Mucosa of descending colon (tissue), 3 donors: ENCODE measurements at regions not wholly inside any gene's neighbourhood (a gene's known extent, or its start where the extent isn't known, plus 50 kb on each side); places are given as distances from the start of the nearest gene placed in this dataset.

Source experiments
- ATAC-seq: fragments of 200-7000 bp; cut with Tn5 transposase; one replicate; pipeline ENCODE4 v1.9.1; 2020; ENCODE audit warnings: mild to moderate bottlenecking, moderate library complexity
- DNase-seq, 3 donors: peaks; one replicate each; pipeline ENCODE4 v3.0.0-alpha.2; 2020
- H3K36me3 ChIP-seq: fragments of 200-600 bp; one replicate; pipeline ENCODE4 v1.8.0; 2021; ENCODE audit warnings: low read depth, mild to moderate bottlenecking
- H3K4me1 ChIP-seq: fragments of 200-600 bp; one replicate; pipeline ENCODE4 v1.8.0; 2021; ENCODE audit warnings: low read depth, mild to moderate bottlenecking
- H3K4me3 ChIP-seq: fragments of 200-600 bp; one replicate; pipeline ENCODE4 v1.8.0; 2021; ENCODE audit warnings: mild to moderate bottlenecking
- H3K9me3 ChIP-seq: fragments of 200-600 bp; one replicate; pipeline ENCODE4 v1.8.0; 2021; ENCODE audit warnings: mild to moderate bottlenecking
- intact Hi-C, 2 donors: fragments of 100-400 bp; cut with DNase I in 1 of 2; cut with micrococcal nuclease in 1 of 2; formaldehyde crosslinking; loops; one replicate each; pipeline versions ENCODE4 v1.11.0 to v1.11.1; 2022; cut with DNase I, micrococcal nuclease
- TF ChIP-seq, protein P1 (sequence below): fragments of 200-600 bp; IDR thresholded peaks from one replicate; pipeline ENCODE4 v1.8.0; 2022; ENCODE audit warnings: antibody characterized with exemption, mild to moderate bottlenecking
- donor health status: DM: no; HTN: no; CAD: no; lungs with moderate emphysema.
- donor health status: DM: no; HTN: no; CAD: no.
- donor health status: DM: no; HTN: yes; CAD: no.

DNA sequence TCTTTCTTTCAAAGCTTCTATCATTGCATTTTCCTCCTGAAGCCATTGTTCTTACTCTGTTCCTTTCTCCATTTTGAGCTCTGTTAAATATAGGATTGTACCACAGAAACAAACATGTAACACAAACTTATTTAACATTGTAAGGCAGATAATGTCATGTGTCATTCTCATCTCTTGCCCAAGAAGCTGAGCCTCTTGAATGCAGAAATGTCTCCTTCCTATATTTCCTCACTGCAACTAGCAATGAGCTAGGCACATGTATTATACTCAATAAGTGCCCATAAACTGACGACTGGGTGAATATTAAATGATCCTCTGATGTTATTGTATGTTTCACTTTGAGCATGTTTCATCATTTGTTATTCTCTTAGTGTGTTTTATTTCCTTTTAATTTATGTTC, 56.7 kb upstream of the SLC7A11 start:
- ATAC-seq = no peak
- Histone ChIP-seq H3K36me3 (no peaks in the 10 kb centered on the region), H3K4me1 (no peaks in the 10 kb centered on the region), H3K9me3 (no peaks in the 10 kb centered on the region), H3K4me3 (no peak overlapping the region)
- TF ChIP-seq, protein P1, sequence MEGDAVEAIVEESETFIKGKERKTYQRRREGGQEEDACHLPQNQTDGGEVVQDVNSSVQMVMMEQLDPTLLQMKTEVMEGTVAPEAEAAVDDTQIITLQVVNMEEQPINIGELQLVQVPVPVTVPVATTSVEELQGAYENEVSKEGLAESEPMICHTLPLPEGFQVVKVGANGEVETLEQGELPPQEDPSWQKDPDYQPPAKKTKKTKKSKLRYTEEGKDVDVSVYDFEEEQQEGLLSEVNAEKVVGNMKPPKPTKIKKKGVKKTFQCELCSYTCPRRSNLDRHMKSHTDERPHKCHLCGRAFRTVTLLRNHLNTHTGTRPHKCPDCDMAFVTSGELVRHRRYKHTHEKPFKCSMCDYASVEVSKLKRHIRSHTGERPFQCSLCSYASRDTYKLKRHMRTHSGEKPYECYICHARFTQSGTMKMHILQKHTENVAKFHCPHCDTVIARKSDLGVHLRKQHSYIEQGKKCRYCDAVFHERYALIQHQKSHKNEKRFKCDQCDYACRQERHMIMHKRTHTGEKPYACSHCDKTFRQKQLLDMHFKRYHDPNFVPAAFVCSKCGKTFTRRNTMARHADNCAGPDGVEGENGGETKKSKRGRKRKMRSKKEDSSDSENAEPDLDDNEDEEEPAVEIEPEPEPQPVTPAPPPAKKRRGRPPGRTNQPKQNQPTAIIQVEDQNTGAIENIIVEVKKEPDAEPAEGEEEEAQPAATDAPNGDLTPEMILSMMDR = no peak
- intact Hi-C loops = no loop called here
- DNase-seq = no peak

DNA sequence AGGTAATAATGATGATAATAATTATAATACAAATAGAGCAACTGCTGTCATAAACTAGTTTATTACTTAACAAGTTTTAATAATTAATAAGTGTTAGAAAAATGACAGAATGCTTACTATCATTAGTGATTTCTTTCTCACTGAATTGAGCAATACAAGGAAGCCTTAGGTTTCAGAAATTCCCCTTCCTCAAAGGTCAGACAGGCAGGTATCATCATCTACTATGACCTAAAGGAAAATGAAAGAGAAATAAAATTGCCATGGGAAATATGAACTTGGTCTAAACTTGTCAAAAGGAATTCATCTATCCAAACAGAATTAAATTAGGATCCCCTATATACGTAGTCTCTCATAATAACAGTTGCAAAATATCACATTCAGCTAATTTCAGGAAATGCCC, 56.3 kb upstream of the SLC7A11 start:
- no peaks in the 10 kb centered on the region for H3K36me3 ChIP-seq
- no peaks in the 10 kb centered on the region for H3K4me1 ChIP-seq
- no peak overlapping the region for H3K4me3 ChIP-seq
- intact Hi-C loops = no loop called here
- ATAC-seq = no peak
- DNase-seq = no peak
- no peaks in the 10 kb centered on the region for H3K9me3 ChIP-seq
- TF ChIP-seq, protein P1 = no peak

DNA sequence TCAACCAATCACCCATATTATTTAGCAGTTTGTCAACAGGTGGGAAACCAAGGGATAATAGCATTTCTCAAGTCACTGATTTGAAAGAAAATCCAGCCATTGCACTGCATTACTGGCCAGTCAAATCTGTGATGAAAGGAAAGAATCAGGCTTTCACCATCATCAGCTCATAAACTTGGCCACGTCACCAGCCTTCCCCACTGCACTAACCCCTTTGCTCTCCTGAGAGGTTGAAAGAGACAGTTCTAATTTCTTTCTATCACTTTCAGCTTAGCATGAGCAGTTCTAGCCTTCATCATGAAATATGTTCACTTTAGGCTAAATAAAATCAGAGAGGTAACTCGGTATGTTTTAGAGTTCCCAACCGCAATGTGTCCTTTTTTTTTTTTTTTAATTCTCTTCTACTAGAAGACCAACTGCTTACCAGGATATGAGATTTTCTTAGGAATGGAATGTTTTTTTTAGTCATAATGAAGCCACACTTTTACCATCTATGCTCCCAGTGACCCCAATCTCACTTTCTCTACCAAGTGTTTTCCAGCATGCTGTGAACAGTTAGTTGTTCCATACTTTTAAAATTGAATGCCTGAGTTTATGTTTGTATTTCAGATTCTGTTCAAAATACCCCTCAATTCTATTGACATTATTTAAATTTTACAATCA, 55.7 kb upstream of the SLC7A11 start:
- Histone ChIP-seq H3K4me1 (no peaks in the 10 kb centered on the region), H3K36me3 (no peaks in the 10 kb centered on the region), H3K9me3 (no peaks in the 10 kb centered on the region), H3K4me3 (no peak overlapping the region)
- ATAC-seq (no peak), DNase-seq (no peak)
- intact Hi-C loops = no loop called here
- TF ChIP-seq, protein P1 = no peak

DNA sequence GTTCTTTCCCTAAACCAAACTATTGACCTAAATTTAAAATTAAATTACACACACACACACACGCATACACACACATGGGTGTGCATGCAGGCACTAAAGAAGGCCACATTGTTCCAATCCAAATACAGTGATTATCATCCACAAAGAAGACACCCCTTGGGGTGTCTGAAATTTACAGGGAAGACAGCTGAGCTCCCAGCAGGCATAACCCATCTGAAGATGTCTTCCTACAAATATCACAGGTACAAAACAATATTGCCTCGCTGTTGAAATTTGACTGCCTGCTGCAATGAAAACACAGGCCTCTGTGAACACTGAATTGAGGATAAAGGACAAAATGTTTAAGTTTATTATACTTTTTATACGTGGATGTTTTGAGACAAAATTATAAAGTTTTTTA, 50.2 kb upstream of the SLC7A11 start:
- H3K4me3 ChIP-seq = no peak overlapping the region
- TF ChIP-seq, protein P1 = no peak
- intact Hi-C loops = no loop called here

More for the DNA sequence above, 50.2 kb upstream of the SLC7A11 start:
- DNase-seq = no peak
- H3K9me3 ChIP-seq = no peaks in the 10 kb centered on the region
- no peak for ATAC-seq
- no peaks in the 10 kb centered on the region for H3K4me1 ChIP-seq
- H3K36me3 ChIP-seq = no peaks in the 10 kb centered on the region
